Kidney epithelial cell (primary cell): ENCODE measurements at regions not wholly inside any gene's neighbourhood (a gene's known extent, or its start where the extent isn't known, plus 50 kb on each side); places are given as distances from the start of the nearest gene placed in this dataset.

Experiments used
- DNase-seq: peaks from one replicate; pipeline ENCODE4 v3.0.0-alpha.2; 2010; ENCODE audit warnings: low read depth
- H3K27me3 ChIP-seq: 2 replicates; pipeline ENCODE4 v1.6.0; 2011; ENCODE audit warnings: low read length; ENCODE audit not compliant: control insufficient read depth, insufficient read depth
- H3K36me3 ChIP-seq: 2 replicates; pipeline ENCODE4 v1.5.1; 2011; ENCODE audit warnings: low read length; ENCODE audit not compliant: control insufficient read depth, insufficient read depth
- H3K4me3 ChIP-seq: 2 replicates; pipeline ENCODE4 v1.5.1; 2011; ENCODE audit warnings: low read depth, mild to moderate bottlenecking, control low read depth, low read length
- TF ChIP-seq, protein P1 (sequence below): IDR thresholded peaks from 2 replicates; pipeline ENCODE4 v1.5.1; 2011; ENCODE audit warnings: mild to moderate bottlenecking, moderate library complexity, low read length, control low read depth, inconsistent platforms; ENCODE audit not compliant: insufficient read depth, poor library complexity, severe bottlenecking

DNA sequence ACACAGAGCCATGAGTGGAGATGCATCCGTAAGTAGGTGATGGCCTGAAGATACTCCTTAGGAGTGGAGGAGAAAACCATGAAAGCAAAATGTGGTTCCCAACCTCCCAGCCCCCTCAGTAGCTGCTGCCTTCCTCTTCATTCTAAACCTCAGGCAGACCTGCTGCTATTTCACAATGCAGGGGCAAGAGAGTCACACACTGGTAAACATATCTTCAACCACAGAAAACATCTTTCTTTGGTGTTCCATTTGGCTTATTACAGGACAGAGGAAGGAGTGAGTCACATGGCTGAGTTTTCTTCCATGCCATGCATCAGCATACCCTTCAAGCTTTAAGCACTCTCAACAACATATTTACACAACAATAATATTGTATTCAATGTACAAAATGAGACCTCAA, 342.1 kb downstream of the BMPER start:
- TF ChIP-seq, protein P1, sequence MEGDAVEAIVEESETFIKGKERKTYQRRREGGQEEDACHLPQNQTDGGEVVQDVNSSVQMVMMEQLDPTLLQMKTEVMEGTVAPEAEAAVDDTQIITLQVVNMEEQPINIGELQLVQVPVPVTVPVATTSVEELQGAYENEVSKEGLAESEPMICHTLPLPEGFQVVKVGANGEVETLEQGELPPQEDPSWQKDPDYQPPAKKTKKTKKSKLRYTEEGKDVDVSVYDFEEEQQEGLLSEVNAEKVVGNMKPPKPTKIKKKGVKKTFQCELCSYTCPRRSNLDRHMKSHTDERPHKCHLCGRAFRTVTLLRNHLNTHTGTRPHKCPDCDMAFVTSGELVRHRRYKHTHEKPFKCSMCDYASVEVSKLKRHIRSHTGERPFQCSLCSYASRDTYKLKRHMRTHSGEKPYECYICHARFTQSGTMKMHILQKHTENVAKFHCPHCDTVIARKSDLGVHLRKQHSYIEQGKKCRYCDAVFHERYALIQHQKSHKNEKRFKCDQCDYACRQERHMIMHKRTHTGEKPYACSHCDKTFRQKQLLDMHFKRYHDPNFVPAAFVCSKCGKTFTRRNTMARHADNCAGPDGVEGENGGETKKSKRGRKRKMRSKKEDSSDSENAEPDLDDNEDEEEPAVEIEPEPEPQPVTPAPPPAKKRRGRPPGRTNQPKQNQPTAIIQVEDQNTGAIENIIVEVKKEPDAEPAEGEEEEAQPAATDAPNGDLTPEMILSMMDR = no peak
- peak; percentile 21 for DNase-seq
- H3K4me3 ChIP-seq = no peak overlapping the region
- no peaks in the 10 kb centered on the region for H3K36me3 ChIP-seq
- no peaks in the 10 kb centered on the region for H3K27me3 ChIP-seq

DNA sequence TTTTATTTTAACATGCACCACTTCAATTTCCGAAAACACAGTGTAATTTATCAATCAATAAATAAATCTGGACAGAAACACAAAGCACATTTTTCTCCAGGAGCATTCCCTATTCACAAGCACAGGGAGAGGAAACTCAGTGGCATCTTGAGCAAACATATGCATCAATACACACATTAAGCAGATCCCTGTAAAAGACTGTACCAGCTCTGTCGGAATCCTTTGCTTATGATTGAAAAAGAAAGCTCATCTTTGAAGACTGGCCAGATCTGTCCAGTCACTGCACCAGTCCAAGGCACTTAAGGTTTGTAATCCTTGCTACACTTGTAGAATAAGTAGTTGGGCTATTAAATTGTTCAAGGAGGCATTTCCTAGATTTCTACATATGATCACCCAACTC, 343.9 kb downstream of the BMPER start:
- Histone ChIP-seq H3K27me3 (no peaks in the 10 kb centered on the region), H3K4me3 (no peak overlapping the region), H3K36me3 (no peaks in the 10 kb centered on the region)
- TF ChIP-seq, protein P1 = no peak
- no peak for DNase-seq

DNA sequence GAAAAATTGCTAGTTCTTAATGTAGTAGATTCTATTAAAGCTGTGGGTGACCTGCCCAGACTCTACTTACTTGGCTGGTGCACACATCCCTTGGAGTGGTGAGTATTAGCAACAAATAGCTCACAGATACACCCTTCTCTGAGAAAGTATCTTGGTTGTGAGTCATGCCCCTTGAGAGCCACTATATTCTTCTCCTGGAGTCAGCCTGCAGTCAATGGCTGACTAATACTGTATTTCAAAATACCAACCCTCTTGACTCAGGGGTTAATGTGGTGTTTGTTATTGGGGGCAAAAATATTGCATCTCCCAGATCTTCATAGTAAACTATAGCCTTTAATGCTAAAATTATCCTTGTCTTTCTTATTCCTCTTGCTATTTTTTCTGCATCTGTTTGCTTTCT, 354.9 kb downstream of the BMPER start:
- TF ChIP-seq, protein P1 = no peak
- no peaks in the 10 kb centered on the region for H3K36me3 ChIP-seq
- no peaks in the 10 kb centered on the region for H3K27me3 ChIP-seq
- peak; percentile 77 for DNase-seq
- no peak overlapping the region for H3K4me3 ChIP-seq

DNA sequence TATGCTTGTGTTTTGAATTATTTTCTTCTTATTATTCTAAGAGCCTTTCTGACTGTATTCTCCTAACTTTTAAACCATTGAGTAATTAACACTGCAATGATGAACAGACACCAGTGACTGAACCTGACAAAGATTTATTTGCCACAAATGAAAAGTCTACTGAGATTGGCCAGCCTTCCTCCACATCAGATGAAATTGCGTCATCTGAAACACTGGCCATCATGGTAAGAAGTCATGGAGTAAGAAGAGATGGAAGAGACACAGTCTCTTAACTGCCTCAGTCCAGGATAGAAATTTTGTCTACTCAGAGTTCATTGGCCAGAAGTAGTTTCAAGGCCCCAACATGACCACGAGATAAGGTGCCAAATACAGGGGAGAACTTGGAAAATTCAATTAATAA, 357.8 kb downstream of the BMPER start:
- TF ChIP-seq, protein P1 = no peak
- no peaks in the 10 kb centered on the region for H3K27me3 ChIP-seq
- DNase-seq = no peak
- no peaks in the 10 kb centered on the region for H3K36me3 ChIP-seq
- no peak overlapping the region for H3K4me3 ChIP-seq

DNA sequence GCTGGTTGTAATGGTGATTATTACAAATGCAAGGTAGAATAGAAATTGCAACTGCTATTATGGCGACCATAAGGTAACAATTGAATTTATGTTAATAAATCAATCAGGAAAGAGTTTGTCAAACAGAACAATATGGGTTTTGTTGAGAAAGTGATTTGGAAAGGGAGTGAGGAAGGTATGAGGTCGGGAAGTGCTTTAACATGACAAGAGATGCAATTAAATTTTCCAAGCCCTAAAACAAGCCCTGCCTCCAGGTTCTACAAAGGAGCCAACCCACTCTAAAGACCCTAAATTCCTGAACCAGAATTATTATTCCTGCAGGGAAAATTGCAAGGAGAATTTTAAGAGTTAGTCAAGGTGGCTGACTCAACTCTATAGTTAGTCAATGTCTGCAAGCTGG, 363.7 kb downstream of the BMPER start:
- no peak for DNase-seq
- TF ChIP-seq, protein P1 = no peak
- Histone ChIP-seq H3K27me3 (no peaks in the 10 kb centered on the region), H3K36me3 (no peaks in the 10 kb centered on the region), H3K4me3 (no peak overlapping the region)

DNA sequence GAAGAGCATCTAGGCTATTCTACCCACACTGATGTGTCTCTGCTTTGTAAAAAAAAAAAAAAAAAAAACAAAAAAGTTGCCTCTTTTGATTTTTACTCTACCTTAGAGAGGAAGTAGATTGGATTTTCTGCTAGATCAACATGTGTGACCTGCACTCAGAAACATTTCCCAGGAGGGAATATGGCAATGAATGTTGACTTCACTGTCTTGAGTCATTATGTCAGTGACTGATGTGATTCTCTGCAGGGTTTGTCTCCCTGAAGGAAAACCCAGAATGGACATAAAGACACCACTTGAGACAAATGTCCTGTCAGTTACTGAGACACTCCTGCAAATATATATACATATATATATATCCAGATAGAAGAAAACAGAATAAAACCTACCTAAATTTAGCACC, 370.3 kb downstream of the BMPER start:
- Histone ChIP-seq H3K27me3 (no peaks in the 10 kb centered on the region), H3K4me3 (no peak overlapping the region), H3K36me3 (no peaks in the 10 kb centered on the region)
- TF ChIP-seq, protein P1 = no peak
- no peak for DNase-seq
